CD14-positive monocyte (primary cell): ENCODE measurements at regions not wholly inside any gene's neighbourhood (a gene's known extent, or its start where the extent isn't known, plus 50 kb on each side); places are given as distances from the start of the nearest gene placed in this dataset.
"Not testable (repeated sequence)": the region's sequence is repeated elsewhere in the genome, so short reads cannot be mapped to it uniquely, and the experiment has no call there.

Experiments used
- DNase-seq, 3 donors: peaks; one replicate each; pipeline ENCODE4 v3.0.0-alpha.2; 2011 to 2022
- H2AFZ ChIP-seq: 2 replicates; pipeline ENCODE4 v1.6.0; 2012; ENCODE audit warnings: mild to moderate bottlenecking, low read depth, low read length, inconsistent platforms; ENCODE audit not compliant: insufficient read depth, poor library complexity, severe bottlenecking
- H3K27ac ChIP-seq, 2 donors: 1 replicate in 1 of 2; 2 replicates in 1 of 2; pipeline ENCODE4 v1.5.1; 2012 to 2013; ENCODE audit warnings: low read length in 2 of 2, control low read depth in 1 of 2, inconsistent platforms in 1 of 2, low read depth in 1 of 2, mild to moderate bottlenecking in 1 of 2
- H3K27me3 ChIP-seq, 2 donors: one replicate each; pipeline versions ENCODE4 v1.6.0 to v1.6.1; 2011 to 2013; ENCODE audit warnings: low read length in 2 of 2; ENCODE audit not compliant: control insufficient read depth in 2 of 2, insufficient read depth in 2 of 2
- H3K36me3 ChIP-seq, 2 donors: replicated peaks in 1 of 2; 1 replicate in 1 of 2; 2 replicates in 1 of 2; pipeline versions ENCODE4 v1.5.1 to v1.6.1; 2012 to 2013; ENCODE audit warnings: low read length in 2 of 2, control low read depth in 1 of 2, inconsistent platforms in 1 of 2, mild to moderate bottlenecking in 1 of 2; ENCODE audit not compliant: insufficient read depth in 2 of 2, control insufficient read depth in 1 of 2
- H3K4me1 ChIP-seq, 2 donors: 1 replicate in 1 of 2; 2 replicates in 1 of 2; pipeline versions ENCODE4 v1.5.1 to v1.6.1; 2012 to 2013; ENCODE audit warnings: low read length in 2 of 2, control low read depth in 1 of 2, inconsistent platforms in 1 of 2, mild to moderate bottlenecking in 1 of 2, moderate library complexity in 1 of 2; ENCODE audit not compliant: insufficient read depth in 2 of 2, control insufficient read depth in 1 of 2
- H3K4me2 ChIP-seq: replicated peaks from 2 replicates; pipeline ENCODE3; 2012; ENCODE audit warnings: low read length, moderate library complexity, mild to moderate bottlenecking; ENCODE audit not compliant: poor library complexity, severe bottlenecking; ENCODE audit errors: extremely low read depth
- H3K4me3 ChIP-seq, 3 experiments: fragments of 200-600 bp in 1 of 3; sonication (generic) in 1 of 3; replicated peaks in 1 of 3; 1 replicate in 2 of 3; 2 replicates in 1 of 3; pipeline ENCODE4 v1.5.1; 2011 to 2013; ENCODE audit warnings: low read length in 3 of 3, mild to moderate bottlenecking in 3 of 3, control low read depth in 2 of 3, low read depth in 2 of 3, inconsistent platforms in 1 of 3, moderate library complexity in 1 of 3
- H3K79me2 ChIP-seq: 2 replicates; pipeline ENCODE4 v1.6.0; 2012; ENCODE audit warnings: mild to moderate bottlenecking, control low read depth, inconsistent platforms, low read length, moderate library complexity; ENCODE audit not compliant: insufficient read depth
- H3K9ac ChIP-seq: 2 replicates; pipeline ENCODE4 v1.6.0; 2017; ENCODE audit warnings: low read length, mild to moderate bottlenecking; ENCODE audit not compliant: insufficient read depth, poor library complexity, severe bottlenecking
- H3K9me3 ChIP-seq, 2 donors: replicated peaks in 1 of 2; 1 replicate in 1 of 2; 2 replicates in 1 of 2; pipeline versions ENCODE4 v1.5.1 to v1.6.1; 2012 to 2013; ENCODE audit warnings: low read length in 2 of 2, control low read depth in 1 of 2; ENCODE audit not compliant: control insufficient read depth in 1 of 2, insufficient read depth in 1 of 2
- H4K20me1 ChIP-seq: 2 replicates; pipeline ENCODE4 v1.6.0; 2012; ENCODE audit warnings: mild to moderate bottlenecking, low read length, control low read depth, moderate library complexity; ENCODE audit not compliant: insufficient read depth
- H3K27ac Mint-ChIP-seq, 7 donors: one replicate each; pipeline ENCODE4 v1.8.0; 2020; ENCODE audit warnings: mild to moderate bottlenecking in 7 of 7, mixed read lengths in 7 of 7, moderate library complexity in 6 of 7, inconsistent platforms in 2 of 7
- H3K27me3 Mint-ChIP-seq, 3 donors: one replicate each; pipeline ENCODE4 v1.8.0; 2021 to 2022; ENCODE audit warnings: low read depth in 3 of 3, mild to moderate bottlenecking in 3 of 3, mixed read lengths in 3 of 3, moderate library complexity in 3 of 3, inconsistent platforms in 1 of 3
- H3K36me3 Mint-ChIP-seq, 2 donors: one replicate each; pipeline ENCODE4 v1.8.0; 2020; ENCODE audit warnings: mixed read lengths in 2 of 2, inconsistent platforms in 1 of 2, mild to moderate bottlenecking in 1 of 2
- H3K4me1 Mint-ChIP-seq: one replicate; pipeline ENCODE4 v1.8.0; 2020; ENCODE audit warnings: mild to moderate bottlenecking, mixed read lengths
- H3K4me3 Mint-ChIP-seq, 2 donors: one replicate each; pipeline ENCODE4 v1.8.0; 2020; ENCODE audit warnings: mild to moderate bottlenecking in 2 of 2, mixed read lengths in 2 of 2, moderate library complexity in 1 of 2
- H3K9me3 Mint-ChIP-seq, 7 donors: one replicate each; pipeline ENCODE4 v1.8.0; 2020 to 2022; ENCODE audit warnings: mixed read lengths in 7 of 7, mild to moderate bottlenecking in 6 of 7, moderate library complexity in 6 of 7, inconsistent platforms in 2 of 7
- WGBS: methylation state at CpG from one replicate; pipeline ENCODE4 v1.1.5; 2013; ENCODE audit warnings: missing lambda C conversion rate; ENCODE audit not compliant: insufficient coverage; 5-methylcytosine and 5-hydroxymethylcytosine counted together
- intact Hi-C, 2 donors: fragments of 100-400 bp; cut with micrococcal nuclease; formaldehyde crosslinking; loops; one replicate each; pipeline versions ENCODE4 v1.15.0 to v1.15.1; 2023
- TF ChIP-seq, protein P1 (sequence below): fragments of 200-600 bp; IDR thresholded peaks from one replicate; pipeline ENCODE4 v1.8.0; 2022; ENCODE audit warnings: antibody characterized with exemption, mild to moderate bottlenecking

DNA sequence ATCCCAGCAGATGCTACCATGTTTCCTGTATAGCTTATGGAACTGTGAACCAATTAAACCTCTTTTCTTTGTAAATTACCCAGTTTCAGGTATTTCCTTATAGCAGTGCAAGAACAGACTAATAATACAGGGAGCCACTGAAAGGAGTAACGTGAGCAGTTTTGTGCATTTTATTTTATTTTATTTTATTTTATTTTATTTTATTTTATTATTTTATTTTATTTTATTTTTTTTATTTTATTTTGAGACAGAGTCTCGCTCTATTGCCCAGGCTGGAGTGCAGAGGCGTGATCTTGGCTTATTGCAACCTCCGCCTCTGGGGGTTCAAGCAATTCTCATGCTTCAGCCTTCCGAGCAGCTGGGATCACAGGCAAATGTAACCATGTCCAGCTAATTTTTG lies 55.9 kb upstream of the KCNK12 start:
- H3K27me3 ChIP-seq = no peaks in the 10 kb centered on the region
- H3K9me3 ChIP-seq = peaks cover 0 to 5% of the 10 kb centered on the region in 2 donors
- H3K36me3 Mint-ChIP-seq = no peaks in the 10 kb centered on the region
- H3K27ac ChIP-seq = no peak overlapping the region
- 90% methylated on average over 2 of the region's 5 CpGs for WGBS
- H4K20me1 ChIP-seq = no peaks in the 10 kb centered on the region
- H3K27ac Mint-ChIP-seq = no peak overlapping the region
- peaks cover 2 to 9% (median 4%) of the 10 kb centered on the region in 7 donors for H3K9me3 Mint-ChIP-seq
- intact Hi-C loops = no loop called here
- no peak overlapping the region for H3K4me3 Mint-ChIP-seq
- no peak overlapping the region for H2AFZ ChIP-seq
- no peak overlapping the region for H3K9ac ChIP-seq
- no peak overlapping the region for H3K4me3 ChIP-seq
- TF ChIP-seq, protein P1, sequence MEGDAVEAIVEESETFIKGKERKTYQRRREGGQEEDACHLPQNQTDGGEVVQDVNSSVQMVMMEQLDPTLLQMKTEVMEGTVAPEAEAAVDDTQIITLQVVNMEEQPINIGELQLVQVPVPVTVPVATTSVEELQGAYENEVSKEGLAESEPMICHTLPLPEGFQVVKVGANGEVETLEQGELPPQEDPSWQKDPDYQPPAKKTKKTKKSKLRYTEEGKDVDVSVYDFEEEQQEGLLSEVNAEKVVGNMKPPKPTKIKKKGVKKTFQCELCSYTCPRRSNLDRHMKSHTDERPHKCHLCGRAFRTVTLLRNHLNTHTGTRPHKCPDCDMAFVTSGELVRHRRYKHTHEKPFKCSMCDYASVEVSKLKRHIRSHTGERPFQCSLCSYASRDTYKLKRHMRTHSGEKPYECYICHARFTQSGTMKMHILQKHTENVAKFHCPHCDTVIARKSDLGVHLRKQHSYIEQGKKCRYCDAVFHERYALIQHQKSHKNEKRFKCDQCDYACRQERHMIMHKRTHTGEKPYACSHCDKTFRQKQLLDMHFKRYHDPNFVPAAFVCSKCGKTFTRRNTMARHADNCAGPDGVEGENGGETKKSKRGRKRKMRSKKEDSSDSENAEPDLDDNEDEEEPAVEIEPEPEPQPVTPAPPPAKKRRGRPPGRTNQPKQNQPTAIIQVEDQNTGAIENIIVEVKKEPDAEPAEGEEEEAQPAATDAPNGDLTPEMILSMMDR = no peak
- H3K4me1 ChIP-seq = no peaks in the 10 kb centered on the region
- H3K4me2 ChIP-seq = no peak overlapping the region
- DNase-seq = no peak
- H3K4me1 Mint-ChIP-seq = peaks cover 5% of the 10 kb centered on the region
- H3K79me2 ChIP-seq = no peaks in the 10 kb centered on the region
- H3K36me3 ChIP-seq = no peaks in the 10 kb centered on the region
- H3K27me3 Mint-ChIP-seq = peaks cover 0 to 2% (median 0%) of the 10 kb centered on the region in 3 donors

DNA sequence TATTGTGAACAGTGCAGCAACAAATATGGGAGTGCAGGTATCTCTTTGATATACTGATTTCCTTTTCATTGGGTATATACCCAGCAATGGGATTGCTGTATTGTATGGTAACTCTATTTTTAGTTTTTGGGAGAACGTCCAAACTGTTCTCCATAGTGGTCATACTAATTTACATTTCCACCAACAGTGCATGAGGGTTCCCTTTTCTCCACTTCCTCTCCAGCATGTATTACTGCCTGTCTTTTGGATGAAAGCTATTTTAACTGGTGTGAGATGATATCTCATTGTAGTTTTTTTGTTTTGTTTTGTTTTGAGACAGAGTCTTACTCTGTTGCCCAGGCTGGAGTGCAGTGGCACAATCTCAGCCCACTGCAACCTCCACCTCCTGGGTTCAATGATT lies 52.4 kb upstream of the KCNK12 start:
- not testable (repeated sequence) for H3K4me2 ChIP-seq, H2AFZ ChIP-seq

More for the DNA sequence above, 52.4 kb upstream of the KCNK12 start:
- DNase-seq, H3K4me1 ChIP-seq, H3K27ac Mint-ChIP-seq, H3K4me1 Mint-ChIP-seq, H3K27ac ChIP-seq, H3K27me3 ChIP-seq, H4K20me1 ChIP-seq, intact Hi-C loops, H3K27me3 Mint-ChIP-seq, H3K4me3 Mint-ChIP-seq, H3K79me2 ChIP-seq, H3K36me3 ChIP-seq, H3K36me3 Mint-ChIP-seq, H3K9me3 ChIP-seq, H3K9me3 Mint-ChIP-seq, H3K4me3 ChIP-seq, H3K9ac ChIP-seq: not testable (repeated sequence)
- no CpG with 5 or more reads among the region's 1 CpG for WGBS
